Fibroblast of skin of scalp (primary cell): ENCODE measurements at regions not wholly inside any gene's neighbourhood (a gene's known extent, or its start where the extent isn't known, plus 50 kb on each side); places are given as distances from the start of the nearest gene placed in this dataset.
A peak's percentile ranks its signal among the peaks of the same experiment; 100 is the strongest.

ENCODE experiments used
- DNase-seq: peaks from one replicate; pipeline ENCODE4 v3.0.0-alpha.2; 2013

- no peak for DNase-seq
Observed at GRCh38 chr10:59088912-59089573, 87.4 kb upstream of the PHYHIPL start.

DNA sequence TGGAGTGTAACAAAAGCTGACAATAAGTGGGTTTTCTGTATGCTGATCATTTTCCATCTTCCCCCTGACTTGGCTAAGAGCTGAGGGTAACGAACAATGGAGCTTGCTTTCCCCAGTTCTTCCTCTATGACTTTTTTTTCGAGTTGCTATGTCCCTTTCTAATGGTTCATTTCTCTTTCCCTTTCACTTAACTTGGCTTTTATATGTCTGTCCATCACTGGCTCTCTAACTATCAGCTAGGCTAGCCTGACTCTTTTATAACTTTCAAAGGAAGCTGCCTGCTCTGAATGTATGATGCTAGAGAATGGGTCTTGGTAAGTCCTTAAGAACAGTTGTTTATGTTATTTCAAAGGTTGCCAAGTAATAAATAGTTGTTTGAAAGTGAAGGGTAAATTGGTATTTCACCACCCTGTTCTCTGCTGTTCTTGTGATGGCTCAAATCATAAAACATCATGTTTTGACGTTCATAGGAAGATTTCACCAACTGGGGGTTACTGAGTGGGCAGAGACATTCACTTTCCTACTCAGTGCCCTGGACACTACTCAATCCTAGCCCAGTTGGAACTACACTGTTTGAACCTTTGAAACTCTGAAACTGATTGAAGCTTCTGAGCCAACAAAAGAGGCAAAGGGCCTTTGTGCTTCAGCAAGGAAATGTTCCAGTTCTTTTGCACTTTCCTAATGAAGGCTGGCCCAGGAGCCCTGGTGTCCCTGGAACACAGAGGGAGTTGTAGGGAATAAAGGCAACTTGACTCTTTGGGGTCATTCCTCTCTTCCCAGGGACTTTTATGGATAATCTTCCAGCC, 85.4 kb upstream of the PHYHIPL start:
- DNase-seq: no peak

GRCh38 chr10:59093461-59093860, 83.0 kb upstream of the PHYHIPL start:
- DNase-seq: peak; percentile 45

GRCh38 chr10:59096631-59097030, 79.8 kb upstream of the PHYHIPL start:
- no peak for DNase-seq

- peak; percentile 87 for DNase-seq
Observed at GRCh38 chr10:59098387-59098786, 78.1 kb upstream of the PHYHIPL start.

DNA sequence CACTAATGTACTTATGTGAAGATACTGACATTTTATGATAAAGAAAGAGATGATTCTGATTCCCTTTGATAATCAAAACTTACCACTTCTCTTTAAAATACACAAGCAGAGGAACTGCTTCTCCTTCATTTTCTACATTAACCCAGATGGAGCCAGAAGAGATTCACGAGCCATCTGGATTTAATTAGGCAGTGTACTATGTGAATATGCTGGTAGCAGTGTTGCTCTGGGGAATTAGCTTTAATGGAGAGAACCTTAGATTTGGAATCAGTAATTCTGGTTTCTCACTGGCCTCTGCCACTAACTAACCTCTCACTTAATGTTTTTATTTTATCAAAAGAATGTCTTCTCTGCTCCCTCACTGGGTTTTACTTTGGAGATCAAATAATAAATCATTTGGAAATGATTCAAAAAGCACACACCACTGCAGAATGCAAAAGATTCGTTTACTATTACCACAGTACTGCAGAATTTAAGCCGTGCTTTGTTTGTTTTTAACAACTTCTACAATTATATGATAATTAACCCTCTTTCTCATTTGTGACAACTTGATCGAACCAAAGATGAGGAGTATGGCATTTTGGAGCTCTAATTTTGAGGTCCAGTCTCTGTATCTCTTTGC, 77.5 kb upstream of the PHYHIPL start:
- DNase-seq: peak; percentile 85

DNA sequence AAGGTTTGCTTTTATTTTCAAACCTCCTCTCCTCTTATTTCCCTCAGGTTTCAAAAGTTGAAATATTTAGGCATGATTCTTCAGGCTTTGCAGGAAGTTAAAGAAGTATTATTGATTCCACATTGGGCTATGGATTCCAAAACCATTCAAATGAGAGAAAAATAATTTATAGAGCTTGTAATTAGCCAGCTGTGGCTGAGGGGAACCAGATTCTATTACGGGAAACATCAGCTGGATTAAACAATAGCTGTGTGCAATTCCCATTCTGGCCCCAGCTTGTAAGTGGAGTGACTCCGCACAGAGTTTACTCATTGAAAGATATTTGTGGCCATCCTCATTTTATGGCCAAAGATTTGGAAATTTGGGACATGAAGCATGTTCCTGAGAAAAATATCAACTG, 77.0 kb upstream of the PHYHIPL start:
- no peak for DNase-seq

- no peak for DNase-seq
Observed at GRCh38 chr10:59102394-59102793, 74.0 kb upstream of the PHYHIPL start.

- DNase-seq: no peak
Observed at GRCh38 chr10:59104186-59104585, 72.3 kb upstream of the PHYHIPL start.

DNA sequence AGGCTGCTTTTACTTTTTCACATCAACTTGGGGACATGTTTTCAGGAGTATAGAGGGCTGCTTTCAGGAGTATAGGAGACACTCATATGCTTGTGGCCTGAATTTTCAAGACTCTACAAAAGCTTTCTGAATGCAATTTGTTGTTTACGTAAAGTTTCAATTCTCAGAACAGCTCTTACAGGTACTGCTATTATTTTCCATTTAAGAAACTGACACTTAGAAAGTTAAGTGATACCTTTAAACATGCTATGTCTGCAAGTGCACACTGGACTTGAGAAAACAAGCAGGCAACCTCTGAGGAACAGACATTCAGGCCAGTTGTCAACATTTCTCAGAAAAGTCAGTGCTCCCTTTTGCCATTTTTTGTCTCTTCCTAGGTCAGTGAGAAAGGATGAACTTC, 70.0 kb upstream of the PHYHIPL start:
- no peak for DNase-seq

- DNase-seq: no peak
Observed at GRCh38 chr10:59107147-59107546, 69.3 kb upstream of the PHYHIPL start.

DNA sequence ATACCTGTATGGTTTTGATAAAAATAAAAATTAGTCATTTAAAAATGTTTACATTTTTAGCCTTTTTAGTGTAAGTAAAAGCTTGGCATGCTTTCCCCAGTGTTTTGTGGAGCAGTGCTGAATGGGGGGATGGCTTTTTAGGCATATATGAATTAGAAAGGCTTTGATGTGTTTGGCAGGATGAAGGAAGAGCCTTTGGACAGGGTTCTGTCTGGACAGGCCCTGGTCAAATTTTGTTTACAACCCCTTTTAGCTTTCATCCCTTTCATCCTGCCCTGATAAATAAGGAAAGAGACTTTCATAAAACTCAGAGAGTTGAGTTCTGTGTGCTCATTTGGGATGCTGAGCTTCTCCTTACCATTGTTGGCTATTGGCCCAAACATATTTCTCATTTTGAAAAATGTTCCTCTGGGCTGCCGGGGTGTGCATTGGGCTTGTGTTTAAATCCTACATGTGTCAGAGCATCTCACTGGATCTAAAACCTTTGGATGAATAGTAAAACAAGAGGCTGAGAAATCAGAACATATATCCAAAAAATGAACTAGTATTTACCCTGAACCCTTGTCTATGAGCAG, 68.1 kb upstream of the PHYHIPL start:
- no peak for DNase-seq

- no peak for DNase-seq
Observed at GRCh38 chr10:59108886-59109288, 67.6 kb upstream of the PHYHIPL start.

DNA sequence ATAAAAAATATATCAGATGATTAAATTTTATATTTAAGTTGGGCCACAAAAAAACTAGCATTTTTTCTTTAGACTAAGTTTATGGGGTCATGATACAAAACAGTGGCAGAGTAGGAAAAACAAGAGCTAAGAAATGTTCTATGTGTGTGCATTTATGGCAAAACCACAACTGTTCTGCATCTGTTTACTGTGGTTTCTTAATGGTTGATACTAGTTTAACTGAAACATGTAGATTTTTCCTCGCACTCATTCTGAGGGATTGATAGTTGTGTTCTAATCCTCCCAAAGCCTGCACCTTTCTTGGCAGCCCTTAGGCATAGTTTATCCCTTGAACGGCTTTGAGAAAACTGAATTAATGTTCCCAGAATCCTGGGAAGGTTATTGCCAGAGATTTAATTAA, 66.6 kb upstream of the PHYHIPL start:
- DNase-seq: no peak

DNA sequence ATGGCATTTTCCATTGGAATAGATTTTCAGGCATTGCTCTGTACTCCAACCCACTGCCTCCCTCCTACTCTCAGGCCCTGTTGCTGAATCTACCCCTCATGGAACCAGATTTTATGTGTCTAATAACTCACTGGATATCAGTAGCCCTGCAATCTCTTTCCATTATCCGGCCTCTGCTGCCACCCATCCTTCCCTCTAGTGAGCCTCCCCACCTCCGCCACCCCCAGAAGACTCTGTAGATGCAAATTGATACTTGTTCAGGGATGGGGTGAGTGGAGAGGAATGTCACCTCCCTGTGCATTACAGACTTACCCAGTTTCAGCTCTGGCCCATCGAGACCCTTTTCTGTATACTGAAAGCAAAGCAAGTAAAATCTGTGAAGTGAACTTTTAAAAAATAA, 52.3 kb upstream of the PHYHIPL start:
- DNase-seq: no peak

GRCh38 chr10:59125666-59126065, 50.8 kb upstream of the PHYHIPL start:
- no peak for DNase-seq

GRCh38 chr10:59126261-59126660, 50.2 kb upstream of the PHYHIPL start:
- DNase-seq: no peak
